Ascending aorta (tissue), 2 donors: ENCODE measurements at regions not wholly inside any gene's neighbourhood (a gene's known extent, or its start where the extent isn't known, plus 50 kb on each side); places are given as distances from the start of the nearest gene placed in this dataset.

Source experiments
- DNase-seq, 2 donors: peaks; one replicate each; pipeline ENCODE4 v3.0.0-alpha.2; 2019; ENCODE audit warnings: low spot score in 2 of 2
- H3K27ac ChIP-seq, 2 donors: fragments of 200-600 bp; sonication (generic); one replicate each; pipeline ENCODE4 v1.5.1; 2016 to 2017; ENCODE audit warnings: mild to moderate bottlenecking in 1 of 2
- H3K27me3 ChIP-seq: fragments of 200-600 bp; sonication (generic); one replicate; pipeline ENCODE4 v1.5.1; 2017
- H3K36me3 ChIP-seq, 2 donors: fragments of 200-600 bp; sonication (generic); one replicate each; pipeline ENCODE4 v1.5.1; 2016
- H3K4me1 ChIP-seq, 2 donors: fragments of 200-600 bp; sonication (generic); one replicate each; pipeline ENCODE4 v1.5.1; 2016 to 2017; ENCODE audit warnings: mild to moderate bottlenecking in 1 of 2
- H3K4me3 ChIP-seq, 2 donors: fragments of 200-600 bp; sonication (generic); one replicate each; pipeline ENCODE4 v1.5.1; 2016 to 2017; ENCODE audit warnings: mild to moderate bottlenecking in 1 of 2
- H3K9me3 ChIP-seq, 2 donors: fragments of 200-600 bp; sonication (generic); one replicate each; pipeline ENCODE4 v1.5.1; 2016
- intact Hi-C: fragments of 100-400 bp; cut with DNase I; formaldehyde crosslinking; loops from one replicate; pipeline ENCODE4 v1.15.1; 2023
- TF ChIP-seq, protein P1 (sequence below), 3 experiments: fragments of 200-600 bp in 2 of 3; fragments of 450-650 bp in 1 of 3; sonication (generic) in 2 of 3; IDR thresholded peaks; one replicate each; pipeline ENCODE4 v1.5.1; 2016 to 2019; ENCODE audit warnings: antibody characterized with exemption in 3 of 3, mild to moderate bottlenecking in 1 of 3, moderate library complexity in 1 of 3

DNA sequence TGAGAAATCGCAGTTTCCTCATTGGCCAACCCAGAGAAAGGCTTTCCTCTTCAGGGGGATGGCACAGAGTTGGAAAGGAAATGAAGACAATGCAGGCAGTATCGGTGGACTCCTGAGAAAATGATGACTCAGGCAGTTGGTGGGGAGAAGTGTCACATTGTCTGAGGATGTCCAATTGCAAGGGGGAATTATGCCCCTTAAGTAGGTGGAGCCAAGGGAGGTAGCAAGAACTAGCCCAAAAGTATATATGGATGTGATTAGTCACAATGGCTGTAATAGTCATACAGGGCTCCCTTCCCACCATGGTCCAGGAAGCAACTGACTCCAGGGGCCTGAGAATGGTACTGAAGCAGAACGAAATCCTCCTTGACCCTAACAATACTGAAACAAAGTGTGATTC is 58.3 kb upstream of the EGFR start:
- Histone ChIP-seq H3K27me3 (no peaks in the 10 kb centered on the region), H3K4me1 (peaks cover 0 to 4% of the 10 kb centered on the region in 2 donors), H3K4me3 (no peak overlapping the region), H3K27ac (no peak overlapping the region), H3K9me3 (peaks cover 0 to 4% of the 10 kb centered on the region in 2 donors), H3K36me3 (no peaks in the 10 kb centered on the region)
- intact Hi-C loops = no loop called here
- no peak for DNase-seq
- TF ChIP-seq, protein P1, sequence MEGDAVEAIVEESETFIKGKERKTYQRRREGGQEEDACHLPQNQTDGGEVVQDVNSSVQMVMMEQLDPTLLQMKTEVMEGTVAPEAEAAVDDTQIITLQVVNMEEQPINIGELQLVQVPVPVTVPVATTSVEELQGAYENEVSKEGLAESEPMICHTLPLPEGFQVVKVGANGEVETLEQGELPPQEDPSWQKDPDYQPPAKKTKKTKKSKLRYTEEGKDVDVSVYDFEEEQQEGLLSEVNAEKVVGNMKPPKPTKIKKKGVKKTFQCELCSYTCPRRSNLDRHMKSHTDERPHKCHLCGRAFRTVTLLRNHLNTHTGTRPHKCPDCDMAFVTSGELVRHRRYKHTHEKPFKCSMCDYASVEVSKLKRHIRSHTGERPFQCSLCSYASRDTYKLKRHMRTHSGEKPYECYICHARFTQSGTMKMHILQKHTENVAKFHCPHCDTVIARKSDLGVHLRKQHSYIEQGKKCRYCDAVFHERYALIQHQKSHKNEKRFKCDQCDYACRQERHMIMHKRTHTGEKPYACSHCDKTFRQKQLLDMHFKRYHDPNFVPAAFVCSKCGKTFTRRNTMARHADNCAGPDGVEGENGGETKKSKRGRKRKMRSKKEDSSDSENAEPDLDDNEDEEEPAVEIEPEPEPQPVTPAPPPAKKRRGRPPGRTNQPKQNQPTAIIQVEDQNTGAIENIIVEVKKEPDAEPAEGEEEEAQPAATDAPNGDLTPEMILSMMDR (IDR thresholded peaks at IDR 0.05) = no peak

DNA sequence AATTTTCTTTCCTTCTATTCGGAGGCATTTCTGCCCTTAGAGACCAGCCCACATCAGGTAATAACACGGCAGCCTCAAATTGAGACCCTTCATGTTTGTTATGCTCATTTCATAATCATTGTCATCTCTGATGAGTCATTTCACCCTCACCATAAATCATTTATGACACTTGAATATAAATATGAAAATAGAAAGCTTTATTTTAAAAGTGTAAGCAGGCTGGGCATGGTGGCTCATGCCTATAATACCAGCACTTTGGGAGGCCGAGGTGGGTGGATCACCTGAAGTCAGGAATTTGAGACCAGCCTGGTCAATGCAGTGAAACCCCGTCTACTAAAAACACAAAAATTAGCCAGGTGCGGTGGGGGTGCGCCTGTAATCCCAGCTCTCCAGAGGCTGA is 57.4 kb upstream of the EGFR start:
- Histone ChIP-seq H3K9me3 (peaks cover 0 to 4% of the 10 kb centered on the region in 2 donors), H3K36me3 (no peaks in the 10 kb centered on the region), H3K4me1 (no peaks in the 10 kb centered on the region), H3K27me3 (no peaks in the 10 kb centered on the region), H3K27ac (no peak overlapping the region), H3K4me3 (no peak overlapping the region)
- intact Hi-C loops = no loop called here
- TF ChIP-seq, protein P1 (IDR thresholded peaks at IDR 0.05) = no peak
- DNase-seq = no peak

DNA sequence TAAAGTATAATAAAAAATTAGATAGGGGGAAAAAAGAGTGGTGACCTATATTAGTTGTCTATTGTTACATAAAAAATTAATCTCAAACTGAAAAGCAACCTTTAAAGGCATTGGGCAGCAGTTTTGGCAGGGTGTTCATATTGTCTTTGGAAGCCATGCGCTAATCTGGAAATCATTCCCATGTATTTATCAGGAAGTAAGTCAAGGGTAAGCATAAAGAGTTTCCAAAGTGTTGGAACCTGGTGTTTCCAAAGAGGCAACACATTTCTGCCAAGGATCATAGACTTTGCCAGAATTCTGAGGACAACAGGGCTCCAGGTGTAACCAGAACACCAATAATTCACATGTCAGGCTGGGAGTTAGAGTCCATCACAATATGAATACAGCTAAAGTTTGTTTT is 55.7 kb upstream of the EGFR start:
- Histone ChIP-seq H3K4me1 (no peaks in the 10 kb centered on the region), H3K4me3 (no peak overlapping the region), H3K9me3 (peaks cover 0 to 4% of the 10 kb centered on the region in 2 donors), H3K27ac (no peak overlapping the region), H3K36me3 (no peaks in the 10 kb centered on the region), H3K27me3 (no peaks in the 10 kb centered on the region)
- TF ChIP-seq, protein P1 (IDR thresholded peaks at IDR 0.05) = no peak
- DNase-seq = no peak
- intact Hi-C loops = no loop called here

DNA sequence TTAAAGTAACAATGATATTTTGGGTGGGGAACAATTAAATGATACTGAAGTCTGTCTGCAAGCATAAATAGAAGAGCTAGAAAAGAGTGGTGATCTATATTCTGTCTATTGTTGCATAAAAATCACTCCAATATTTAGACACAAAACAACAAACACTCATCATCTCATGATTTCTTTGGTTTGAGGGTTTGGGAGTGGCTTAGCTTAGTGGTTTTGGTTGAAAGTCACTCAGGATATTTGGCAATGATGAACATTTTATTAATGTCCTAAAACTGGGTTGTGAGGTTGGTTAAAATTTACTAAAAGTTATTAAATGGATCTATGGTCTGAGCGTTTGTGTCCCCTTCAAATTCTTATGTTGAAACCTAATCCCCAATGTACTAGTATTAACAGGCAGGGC is 54.7 kb upstream of the EGFR start:
- Histone ChIP-seq H3K9me3 (peaks cover 0 to 4% of the 10 kb centered on the region in 2 donors), H3K36me3 (no peaks in the 10 kb centered on the region), H3K4me3 (no peak overlapping the region), H3K27ac (no peak overlapping the region), H3K4me1 (no peaks in the 10 kb centered on the region), H3K27me3 (no peaks in the 10 kb centered on the region)
- TF ChIP-seq, protein P1 (IDR thresholded peaks at IDR 0.05) = no peak
- intact Hi-C loops = no loop called here
- DNase-seq = no peak

DNA sequence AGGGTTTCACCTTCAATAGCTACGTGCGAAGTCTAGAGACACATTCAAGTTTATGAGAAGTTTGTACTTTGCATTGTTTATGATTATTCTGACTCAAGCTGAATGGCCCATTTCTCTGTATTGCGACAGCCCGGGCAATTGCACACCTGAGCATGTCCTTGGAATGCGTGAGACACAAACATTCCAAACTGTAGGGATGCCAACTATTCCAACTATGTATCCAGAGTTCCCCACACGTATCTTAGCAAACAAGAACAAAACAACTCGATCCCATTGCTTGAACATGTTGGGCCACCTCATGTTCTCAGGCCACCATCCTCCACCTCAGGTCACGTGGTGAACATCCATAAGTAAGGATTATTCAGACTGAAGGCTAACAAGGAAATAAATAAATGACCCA is 51.4 kb upstream of the EGFR start:
- no peak for DNase-seq
- Histone ChIP-seq H3K9me3 (peaks cover 0 to 4% of the 10 kb centered on the region in 2 donors), H3K27me3 (no peaks in the 10 kb centered on the region), H3K4me1 (no peaks in the 10 kb centered on the region), H3K36me3 (no peaks in the 10 kb centered on the region), H3K27ac (no peak overlapping the region), H3K4me3 (no peak overlapping the region)
- intact Hi-C loops = no loop called here
- TF ChIP-seq, protein P1 (IDR thresholded peaks at IDR 0.05) = no peak

DNA sequence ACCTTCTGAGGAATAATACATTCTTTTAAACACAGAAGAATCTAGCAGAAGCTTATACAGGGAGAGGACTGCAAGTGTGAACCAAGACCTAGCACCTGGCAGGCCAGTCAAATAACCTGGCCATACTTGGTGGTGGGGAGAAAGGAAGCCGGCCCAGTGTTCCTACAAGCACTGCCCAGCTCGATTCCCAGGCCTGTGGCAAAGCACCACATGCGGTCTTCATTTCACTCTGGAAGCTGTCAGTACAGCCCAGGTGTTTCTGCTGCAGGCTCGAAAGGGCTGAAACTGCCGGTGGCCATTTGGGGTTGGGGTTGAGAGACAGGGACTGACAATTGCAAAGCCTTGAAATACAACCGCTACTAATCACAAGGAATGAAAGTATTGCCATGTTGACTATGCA is 50.8 kb upstream of the EGFR start:
- no peak for DNase-seq
- H3K4me1 ChIP-seq = no peaks in the 10 kb centered on the region
- H3K27ac ChIP-seq = no peak overlapping the region
- H3K36me3 ChIP-seq = no peaks in the 10 kb centered on the region
- intact Hi-C loops = no loop called here
- no peaks in the 10 kb centered on the region for H3K27me3 ChIP-seq
- TF ChIP-seq, protein P1 (IDR thresholded peaks at IDR 0.05) = no peak
- H3K9me3 ChIP-seq = peaks cover 4% of the 10 kb centered on the region in 2 donors
- no peak overlapping the region for H3K4me3 ChIP-seq
